ENCODE measurements at regions not wholly inside any gene's neighbourhood (a gene's known extent, or its start where the extent isn't known, plus 50 kb on each side); places are given as distances from the start of the nearest gene placed in this dataset.

DNA sequence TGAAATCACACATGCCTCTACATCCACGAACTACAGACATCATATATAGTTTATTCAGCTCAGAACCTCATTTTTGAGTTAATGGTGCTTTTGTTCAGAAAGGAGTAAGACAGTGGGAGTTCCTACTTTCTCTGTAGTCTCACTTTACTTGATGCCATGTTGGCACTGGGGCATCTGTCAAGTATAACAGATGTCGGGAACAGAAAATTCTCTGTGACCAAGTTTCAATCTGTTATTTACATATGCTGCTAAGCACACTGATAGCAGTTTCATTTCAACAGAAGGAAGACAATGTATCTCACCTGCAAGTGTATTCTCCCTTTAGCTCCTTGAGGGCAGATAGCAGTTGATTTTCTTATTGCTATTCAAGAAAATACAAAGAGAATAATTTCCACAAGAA is 774.1 kb downstream of the METTL4 start:
- Histone ChIP-seq H3K4me1 (no peaks in the 10 kb centered on the region), H3K4me3 (no peak overlapping the region), H3K27me3 (no peaks in the 10 kb centered on the region), H3K9me3 (no peaks in the 10 kb centered on the region), H3K27ac (no peak overlapping the region), H3K36me3 (no peaks in the 10 kb centered on the region)
- no peak for DNase-seq
- no peak for TF ChIP-seq POLR2A (IDR thresholded peaks at IDR 0.05)
- intact Hi-C loops (cut with DNase I): no loop called here
- WGBS, 2 donors: 32 to 34% methylated on average over 2 of the region's 2 CpGs

DNA sequence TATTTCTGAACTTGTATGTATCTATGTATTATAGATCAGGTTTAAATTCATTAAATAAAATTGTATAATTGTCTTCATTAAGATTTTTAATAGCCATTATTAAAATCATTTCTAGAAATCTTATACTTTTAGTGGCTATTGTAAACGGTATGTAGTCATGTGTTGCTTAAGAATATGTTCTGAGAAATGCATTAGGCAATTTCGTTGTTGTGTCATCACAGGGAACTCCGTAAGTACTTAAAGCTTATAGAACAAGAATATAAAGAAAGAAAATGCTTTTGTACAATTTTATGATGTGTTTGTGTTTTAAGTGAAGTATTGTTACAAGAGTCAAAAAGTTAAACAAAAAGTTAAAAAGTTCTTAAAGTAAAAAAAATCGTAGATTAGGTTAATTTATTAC is 765.8 kb downstream of the METTL4 start:
- intact Hi-C loops (cut with DNase I): no loop called here
- no peaks in the 10 kb centered on the region for H3K36me3 ChIP-seq
- no peaks in the 10 kb centered on the region for H3K4me1 ChIP-seq
- H3K27me3 ChIP-seq: no peaks in the 10 kb centered on the region
- no peak for DNase-seq
- H3K27ac ChIP-seq: no peak overlapping the region
- no peak overlapping the region for H3K4me3 ChIP-seq
- WGBS, 2 donors: 63 to 72% methylated on average over 4 of the region's 4 CpGs
- no peaks in the 10 kb centered on the region for H3K9me3 ChIP-seq
- no peak for TF ChIP-seq POLR2A (IDR thresholded peaks at IDR 0.05)
- TF ChIP-seq, protein P1, sequence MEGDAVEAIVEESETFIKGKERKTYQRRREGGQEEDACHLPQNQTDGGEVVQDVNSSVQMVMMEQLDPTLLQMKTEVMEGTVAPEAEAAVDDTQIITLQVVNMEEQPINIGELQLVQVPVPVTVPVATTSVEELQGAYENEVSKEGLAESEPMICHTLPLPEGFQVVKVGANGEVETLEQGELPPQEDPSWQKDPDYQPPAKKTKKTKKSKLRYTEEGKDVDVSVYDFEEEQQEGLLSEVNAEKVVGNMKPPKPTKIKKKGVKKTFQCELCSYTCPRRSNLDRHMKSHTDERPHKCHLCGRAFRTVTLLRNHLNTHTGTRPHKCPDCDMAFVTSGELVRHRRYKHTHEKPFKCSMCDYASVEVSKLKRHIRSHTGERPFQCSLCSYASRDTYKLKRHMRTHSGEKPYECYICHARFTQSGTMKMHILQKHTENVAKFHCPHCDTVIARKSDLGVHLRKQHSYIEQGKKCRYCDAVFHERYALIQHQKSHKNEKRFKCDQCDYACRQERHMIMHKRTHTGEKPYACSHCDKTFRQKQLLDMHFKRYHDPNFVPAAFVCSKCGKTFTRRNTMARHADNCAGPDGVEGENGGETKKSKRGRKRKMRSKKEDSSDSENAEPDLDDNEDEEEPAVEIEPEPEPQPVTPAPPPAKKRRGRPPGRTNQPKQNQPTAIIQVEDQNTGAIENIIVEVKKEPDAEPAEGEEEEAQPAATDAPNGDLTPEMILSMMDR (IDR thresholded peaks at IDR 0.05): no peak

DNA sequence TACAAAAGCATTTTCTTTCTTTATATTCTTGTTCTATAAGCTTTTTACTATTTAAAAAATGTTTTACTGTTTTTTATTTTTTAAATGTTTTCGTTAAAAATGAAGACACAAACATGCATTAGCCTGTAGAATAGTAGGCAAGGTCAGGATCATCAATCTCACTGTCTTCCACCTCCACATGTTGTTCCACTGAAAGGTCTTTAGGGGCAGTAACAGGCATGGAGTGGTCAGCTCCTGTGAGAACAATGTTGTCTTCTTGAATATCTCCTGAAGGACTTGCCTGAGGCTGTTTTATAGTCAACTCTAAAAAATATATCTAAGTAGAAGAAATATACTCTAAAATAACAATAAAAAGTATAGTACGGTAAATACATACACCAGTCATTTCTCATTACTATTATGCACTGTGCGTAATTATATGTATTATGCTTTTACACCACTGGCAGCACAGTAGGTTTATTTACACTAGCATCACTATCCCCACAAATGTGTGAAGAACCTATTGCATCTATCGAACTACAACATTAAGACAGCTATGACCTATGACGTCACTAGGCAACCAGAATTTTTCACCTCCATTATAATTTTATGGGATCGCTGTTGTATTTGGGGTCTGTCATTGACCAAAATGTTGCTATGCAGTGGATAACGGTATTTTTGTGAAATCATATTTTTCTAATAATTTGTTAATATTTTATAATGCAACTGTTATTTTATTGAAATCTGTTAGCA is 764.3 kb downstream of the METTL4 start:
- WGBS, 2 donors: 77 to 79% methylated on average over 7 of the region's 7 CpGs
- TF ChIP-seq, protein P1 (IDR thresholded peaks at IDR 0.05): no peak
- TF ChIP-seq POLR2A (IDR thresholded peaks at IDR 0.05): no peak

DNA sequence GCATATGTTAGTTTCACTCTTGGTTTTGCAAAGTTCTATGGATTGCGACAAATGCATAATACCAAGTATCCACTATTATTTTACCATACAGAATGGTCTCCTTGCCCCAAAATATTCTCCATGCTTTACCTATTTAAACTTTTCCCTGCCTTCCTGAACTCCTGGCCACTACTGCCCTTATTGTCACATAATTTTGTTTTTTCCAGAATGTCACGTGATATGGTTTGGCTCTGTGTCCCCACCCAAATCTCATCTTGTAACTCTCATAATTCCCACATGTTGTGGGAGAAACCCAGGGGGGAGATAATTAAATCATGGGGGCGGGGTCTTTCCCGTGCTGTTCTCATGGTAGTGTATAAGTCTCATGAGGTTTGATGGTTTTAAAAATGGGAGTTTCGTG is 760.0 kb downstream of the METTL4 start:
- intact Hi-C loops (cut with DNase I): no loop called here
- Histone ChIP-seq H3K36me3 (no peaks in the 10 kb centered on the region), H3K4me1 (no peaks in the 10 kb centered on the region), H3K27ac (no peak overlapping the region), H3K27me3 (no peaks in the 10 kb centered on the region), H3K9me3 (no peaks in the 10 kb centered on the region), H3K4me3 (no peak overlapping the region)
- TF ChIP-seq, protein P1 (IDR thresholded peaks at IDR 0.05): no peak
- no peak for TF ChIP-seq POLR2A (IDR thresholded peaks at IDR 0.05)
- WGBS, 2 donors: 74 to 79% methylated on average over 5 of the region's 5 CpGs
- no peak for DNase-seq

More for the DNA sequence above, 764.3 kb downstream of the METTL4 start:
- intact Hi-C loops (cut with DNase I): no loop called here
- H3K27ac ChIP-seq: no peak overlapping the region
- H3K9me3 ChIP-seq: no peaks in the 10 kb centered on the region
- H3K27me3 ChIP-seq: no peaks in the 10 kb centered on the region
- H3K36me3 ChIP-seq: no peaks in the 10 kb centered on the region
- no peaks in the 10 kb centered on the region for H3K4me1 ChIP-seq
- H3K4me3 ChIP-seq: no peak overlapping the region
- no peak for DNase-seq

DNA sequence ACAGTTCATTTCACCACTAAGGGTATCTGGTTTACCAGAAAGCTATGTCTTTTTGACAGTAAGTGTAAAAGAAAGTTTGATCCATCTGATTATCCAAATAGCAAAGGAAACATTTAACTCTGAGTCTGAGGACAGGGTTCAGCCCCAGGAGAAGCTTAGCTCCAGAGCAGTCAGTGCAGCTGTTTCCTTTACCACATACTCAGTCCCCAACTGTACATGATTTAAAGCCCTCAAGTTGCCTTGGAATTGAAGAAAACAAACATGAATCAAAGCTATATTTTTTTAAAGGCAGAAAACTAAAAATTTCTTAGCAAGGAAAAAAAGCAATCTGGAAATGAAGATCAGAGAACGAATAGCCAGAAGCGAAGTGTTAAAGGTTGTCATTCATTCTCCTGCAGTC is 746.0 kb downstream of the METTL4 start:
- Histone ChIP-seq H3K4me1 (no peaks in the 10 kb centered on the region), H3K36me3 (no peaks in the 10 kb centered on the region), H3K27me3 (no peaks in the 10 kb centered on the region), H3K27ac (no peak overlapping the region), H3K4me3 (no peak overlapping the region), H3K9me3 (no peaks in the 10 kb centered on the region)
- TF ChIP-seq POLR2A (IDR thresholded peaks at IDR 0.05): no peak
- TF ChIP-seq, protein P1 (IDR thresholded peaks at IDR 0.05): no peak
- intact Hi-C loops (cut with DNase I): no loop called here
- WGBS, 2 donors: 74 to 80% methylated on average over 2 of the region's 2 CpGs
- DNase-seq: no peak

DNA sequence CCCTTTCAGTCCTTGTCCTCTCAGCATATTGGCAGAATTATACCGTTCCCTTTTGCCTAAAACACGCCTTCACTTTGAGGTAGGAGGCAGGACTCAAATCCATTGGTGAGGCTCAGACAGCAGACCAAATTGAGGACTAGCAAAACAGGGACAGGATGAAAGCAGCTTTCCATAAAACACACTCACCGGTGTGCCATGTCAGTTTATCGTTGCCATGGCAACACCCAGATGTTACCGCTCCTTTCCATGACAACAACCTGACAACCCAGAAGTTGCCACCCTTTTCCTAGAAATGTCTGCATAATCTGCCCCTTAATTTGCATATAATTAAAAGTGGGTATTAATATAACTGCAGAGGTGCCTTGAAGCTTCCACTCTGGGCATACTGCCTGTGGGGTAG is 730.4 kb downstream of the METTL4 start:
- H3K27me3 ChIP-seq: no peaks in the 10 kb centered on the region
- no peaks in the 10 kb centered on the region for H3K36me3 ChIP-seq
- H3K9me3 ChIP-seq: no peaks in the 10 kb centered on the region
- H3K27ac ChIP-seq: no peak overlapping the region
- intact Hi-C loops (cut with DNase I): no loop called here
- WGBS, 2 donors: 65 to 83% methylated on average over 4 of the region's 5 CpGs
- no peak for DNase-seq
- H3K4me3 ChIP-seq: no peak overlapping the region
- no peaks in the 10 kb centered on the region for H3K4me1 ChIP-seq
- no peak for TF ChIP-seq POLR2A (IDR thresholded peaks at IDR 0.05)
- TF ChIP-seq, protein P1 (IDR thresholded peaks at IDR 0.05): no peak

All from esophagus squamous epithelium (tissue), 5 donors.